Skin epidermis (tissue), 12 donors: ENCODE measurements at regions not wholly inside any gene's neighbourhood (a gene's known extent, or its start where the extent isn't known, plus 50 kb on each side); places are given as distances from the start of the nearest gene placed in this dataset.
"Not testable (repeated sequence)": the region's sequence is repeated elsewhere in the genome, so short reads cannot be mapped to it uniquely, and the experiment has no call there.

Experiments used
- H3K27ac ChIP-seq, 21 experiments: fragments of 200-600 bp; sonication (generic) in 11 of 21; one replicate each; pipeline ENCODE4 v1.5.0; 2020; ENCODE audit warnings: mild to moderate bottlenecking in 3 of 21, inconsistent platforms in 2 of 21, moderate library complexity in 2 of 21
- H3K4me3 ChIP-seq, 7 experiments: fragments of 200-600 bp; sonication (generic) in 2 of 7; one replicate each; pipeline ENCODE4 v1.5.0; 2020; ENCODE audit warnings: inconsistent platforms in 2 of 7, mild to moderate bottlenecking in 2 of 7, moderate library complexity in 1 of 7

DNA sequence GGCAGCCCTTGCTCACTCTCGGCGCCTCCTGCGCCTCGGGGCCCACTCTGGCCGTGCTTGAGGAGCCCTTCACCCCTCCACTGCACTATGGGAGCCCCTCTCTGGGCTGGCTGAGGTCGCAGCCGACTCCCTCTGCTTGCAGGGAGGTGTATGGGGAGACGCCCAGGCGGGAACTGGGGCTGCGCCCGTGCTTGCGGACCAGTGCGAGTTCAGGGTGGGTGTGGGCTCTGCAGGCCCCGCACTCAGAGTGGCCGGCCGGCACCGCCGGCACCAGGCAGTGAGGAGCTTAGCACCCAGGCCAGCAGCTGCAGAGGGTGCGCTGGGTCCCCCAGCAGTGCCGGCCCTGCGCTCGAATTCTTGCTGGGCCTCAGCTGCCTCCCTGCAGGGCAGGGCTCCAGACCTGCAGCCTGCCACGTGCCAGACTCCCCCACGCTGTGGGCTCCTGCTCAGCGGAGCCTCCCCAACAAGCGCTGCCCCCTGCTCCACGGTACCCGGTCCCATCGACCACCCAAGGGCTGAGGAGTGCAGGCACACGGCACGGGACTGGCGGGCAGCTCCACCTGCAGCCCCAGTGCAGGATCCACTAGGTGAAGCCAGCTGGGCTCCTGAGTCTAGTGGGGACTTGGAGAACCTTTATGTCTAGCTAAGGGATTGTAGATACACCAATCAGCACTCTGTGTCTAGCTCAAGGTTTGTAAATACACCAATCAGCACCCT is 54.0 kb upstream of the WWC2 start:
- not testable (repeated sequence) for H3K27ac ChIP-seq, H3K4me3 ChIP-seq

DNA sequence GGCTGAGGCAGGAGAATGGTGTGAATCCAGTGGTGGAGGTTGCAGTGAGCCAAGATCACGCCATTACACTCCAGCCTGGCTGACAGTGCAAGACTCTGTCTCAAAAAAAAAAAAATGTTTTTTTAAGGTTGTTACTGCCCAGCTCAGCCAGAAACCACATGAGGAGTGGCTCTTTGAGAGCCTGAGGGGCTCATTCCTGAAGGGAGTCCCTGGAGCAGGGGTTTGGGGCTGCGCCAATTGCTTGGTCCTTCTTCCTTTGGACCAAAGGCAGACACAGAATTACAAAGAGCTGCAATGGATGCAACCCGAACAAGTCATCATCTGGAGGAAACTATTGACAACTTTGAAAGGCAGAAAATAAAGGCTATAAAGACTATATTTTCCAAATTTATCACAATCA is 60.6 kb upstream of the WWC2 start:
- Histone ChIP-seq H3K4me3 (no peak overlapping the region), H3K27ac (no peak overlapping the region)

DNA sequence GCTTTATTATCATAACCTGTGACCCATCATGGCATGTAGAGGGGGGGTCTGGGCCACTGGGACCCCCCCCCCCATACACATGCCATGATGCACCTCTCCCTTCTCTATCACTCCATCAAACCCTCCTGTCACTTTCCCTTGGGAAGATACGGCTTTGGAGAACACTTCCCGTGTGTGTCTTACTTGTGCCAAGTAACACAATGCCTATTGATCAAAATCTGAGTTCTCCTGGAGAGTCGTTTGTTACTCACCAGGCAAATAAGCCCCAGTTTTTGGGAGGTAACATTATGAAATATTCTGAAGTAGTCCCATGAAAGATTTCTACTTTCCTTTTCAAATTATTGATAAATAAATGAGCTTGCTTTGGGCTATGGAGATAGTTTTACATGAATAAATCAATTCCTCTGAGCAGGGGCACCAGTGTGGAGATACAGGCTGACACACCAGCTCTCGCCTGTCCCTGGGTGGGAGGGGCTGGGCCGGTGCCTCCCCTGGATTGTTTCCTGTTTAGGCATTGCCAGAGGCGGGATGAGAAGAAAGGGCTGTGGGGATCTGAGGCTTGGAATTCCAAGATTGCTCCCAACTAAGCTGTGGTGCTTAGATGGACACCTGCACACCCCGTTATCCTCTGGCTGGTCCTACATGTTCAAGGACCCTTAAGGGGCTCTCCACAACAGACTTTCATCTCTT is 63.2 kb upstream of the WWC2 start:
- Histone ChIP-seq H3K27ac (no peak overlapping the region), H3K4me3 (no peak overlapping the region)

DNA sequence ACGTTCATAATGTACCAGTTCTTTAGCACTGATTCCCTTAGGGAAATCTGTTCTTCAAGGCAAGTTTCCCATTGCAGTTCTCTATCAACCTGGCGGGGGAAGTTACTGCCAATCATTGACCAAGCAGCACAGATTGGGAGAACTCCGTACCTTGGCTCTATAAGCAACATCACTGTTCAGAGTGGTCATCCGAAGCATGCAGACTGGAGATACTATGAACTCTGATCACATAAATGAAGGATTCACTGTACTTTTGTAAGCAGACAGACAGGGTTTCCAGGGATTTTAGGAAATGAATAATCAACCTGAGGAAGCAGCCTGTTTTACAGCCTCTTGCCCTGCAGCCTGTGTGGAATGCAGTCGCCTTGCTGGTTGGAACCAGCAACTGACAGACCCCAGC is 63.8 kb upstream of the WWC2 start:
- Histone ChIP-seq H3K27ac (no peak overlapping the region), H3K4me3 (no peak overlapping the region)

DNA sequence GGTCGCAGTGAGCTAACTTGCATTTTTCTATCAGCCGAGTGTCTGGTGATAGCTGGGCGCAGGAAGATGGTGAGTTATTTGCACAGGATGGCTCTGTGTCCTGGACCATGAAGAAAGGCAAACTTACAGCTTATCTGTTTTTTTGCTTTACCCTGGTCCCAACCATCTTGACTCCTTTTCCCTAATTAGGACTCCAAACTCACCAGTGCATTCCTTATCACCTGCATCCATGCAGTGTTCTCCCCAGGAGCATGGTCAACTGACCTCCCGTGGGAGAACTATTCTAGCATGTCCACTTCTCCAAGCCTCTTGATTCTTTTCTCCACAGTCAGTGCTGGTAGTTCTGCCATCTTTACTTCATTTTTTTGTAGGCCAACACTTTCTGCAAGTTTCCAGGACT is 68.2 kb upstream of the WWC2 start:
- Histone ChIP-seq H3K4me3 (no peak overlapping the region), H3K27ac (no peak overlapping the region)

DNA sequence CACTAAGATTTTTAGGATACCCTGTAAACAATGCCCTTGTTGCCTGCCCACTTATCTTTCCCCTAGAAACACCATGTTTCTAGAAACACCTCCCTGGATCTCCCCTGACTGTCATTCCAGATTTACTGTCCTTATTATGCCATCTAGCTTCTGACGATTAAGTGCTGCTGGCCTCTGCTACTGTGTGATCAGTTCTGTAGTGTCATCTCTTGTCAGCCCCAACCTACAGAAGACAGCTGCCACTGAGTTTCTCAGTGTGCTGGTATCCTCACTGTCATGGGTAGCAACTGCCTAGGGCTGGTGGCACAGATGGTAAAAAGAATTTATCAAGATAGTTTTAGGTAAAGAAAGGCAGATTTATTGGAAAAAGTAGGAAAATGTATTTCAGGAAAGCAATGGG is 68.7 kb upstream of the WWC2 start:
- no peak overlapping the region for H3K27ac ChIP-seq

DNA sequence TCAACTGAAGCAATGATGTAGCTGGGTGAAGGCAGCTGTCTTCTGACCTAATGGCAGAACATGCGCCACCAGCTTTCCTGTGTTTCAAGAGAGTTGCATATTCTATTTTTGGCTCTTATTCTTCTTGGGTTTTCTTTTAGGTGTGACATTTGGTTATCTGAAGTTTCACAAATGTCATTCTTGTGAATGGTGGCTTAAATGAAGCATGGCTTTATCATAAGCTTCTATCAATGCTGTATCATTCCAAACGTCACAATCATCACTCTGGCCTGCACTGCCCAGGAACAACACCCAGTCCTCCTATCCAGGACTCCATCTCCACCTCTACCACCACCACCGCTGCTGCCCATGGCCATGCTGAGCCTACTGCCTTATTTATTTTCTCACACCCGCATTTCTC is 69.7 kb upstream of the WWC2 start:
- no peak overlapping the region for H3K4me3 ChIP-seq

More for the DNA sequence above, 68.7 kb upstream of the WWC2 start:
- H3K4me3 ChIP-seq, result no peak overlapping the region

DNA sequence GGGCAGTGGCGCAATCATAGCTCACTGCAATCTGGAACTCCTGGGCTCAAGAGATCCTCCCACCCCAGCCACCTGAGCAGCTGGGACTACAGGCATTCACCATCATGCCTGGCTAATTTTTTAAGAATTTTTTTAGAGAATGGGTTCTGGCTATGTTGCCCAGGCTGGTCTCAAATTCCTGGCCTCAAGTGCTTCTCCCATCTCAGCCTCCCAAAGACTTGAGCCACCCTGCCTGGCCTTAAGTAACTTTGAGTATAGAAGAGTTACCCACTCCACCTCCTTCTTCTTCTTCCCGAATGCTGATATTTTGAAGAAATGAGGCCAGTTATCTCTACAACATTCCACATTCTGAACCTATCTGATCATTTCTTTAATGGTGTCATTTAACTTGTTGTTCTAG is 72.4 kb upstream of the WWC2 start:
- Histone ChIP-seq H3K4me3 (no peak overlapping the region), H3K27ac (no peak overlapping the region)

More for the DNA sequence above, 69.7 kb upstream of the WWC2 start:
- no peak overlapping the region for H3K27ac ChIP-seq

DNA sequence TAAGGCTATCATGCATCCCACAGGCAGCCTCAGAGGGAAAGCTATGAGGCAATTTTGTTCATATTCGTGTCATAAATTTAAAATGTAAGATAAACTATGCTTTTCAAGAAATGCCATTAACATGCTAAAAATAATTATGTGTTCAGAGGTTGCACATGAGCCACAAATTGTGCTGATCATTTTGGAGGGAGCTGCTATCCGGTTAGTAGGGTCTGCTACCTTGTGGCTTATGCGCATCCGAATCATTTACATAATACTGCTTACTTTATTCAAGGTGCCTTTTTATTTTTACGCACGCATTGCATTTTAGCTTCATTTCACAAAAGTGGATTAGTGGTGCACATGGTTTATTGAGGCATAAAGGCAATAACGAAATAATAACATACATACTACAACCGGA is 76.4 kb upstream of the WWC2 start:
- Histone ChIP-seq H3K27ac (no peak overlapping the region), H3K4me3 (no peak overlapping the region)

DNA sequence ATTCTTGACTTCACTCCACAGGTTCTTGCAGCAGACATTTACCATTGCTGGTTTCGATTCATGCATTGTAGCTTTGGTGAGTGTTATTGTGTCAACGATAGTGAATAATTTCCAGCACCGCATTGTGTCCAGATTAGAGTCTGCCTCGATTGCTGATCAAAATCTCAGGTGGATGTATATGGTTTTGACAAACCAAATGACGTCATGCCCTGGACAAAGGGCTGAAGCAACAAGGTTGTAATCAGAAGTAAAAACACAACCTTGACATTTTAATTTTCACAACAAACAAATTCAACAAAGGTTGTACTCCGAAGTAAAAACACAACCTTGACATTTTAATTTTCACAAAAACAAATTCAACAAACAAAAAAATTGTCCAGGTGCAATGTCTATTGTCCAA is 81.1 kb upstream of the WWC2 start:
- Histone ChIP-seq H3K27ac (no peak overlapping the region), H3K4me3 (no peak overlapping the region)

DNA sequence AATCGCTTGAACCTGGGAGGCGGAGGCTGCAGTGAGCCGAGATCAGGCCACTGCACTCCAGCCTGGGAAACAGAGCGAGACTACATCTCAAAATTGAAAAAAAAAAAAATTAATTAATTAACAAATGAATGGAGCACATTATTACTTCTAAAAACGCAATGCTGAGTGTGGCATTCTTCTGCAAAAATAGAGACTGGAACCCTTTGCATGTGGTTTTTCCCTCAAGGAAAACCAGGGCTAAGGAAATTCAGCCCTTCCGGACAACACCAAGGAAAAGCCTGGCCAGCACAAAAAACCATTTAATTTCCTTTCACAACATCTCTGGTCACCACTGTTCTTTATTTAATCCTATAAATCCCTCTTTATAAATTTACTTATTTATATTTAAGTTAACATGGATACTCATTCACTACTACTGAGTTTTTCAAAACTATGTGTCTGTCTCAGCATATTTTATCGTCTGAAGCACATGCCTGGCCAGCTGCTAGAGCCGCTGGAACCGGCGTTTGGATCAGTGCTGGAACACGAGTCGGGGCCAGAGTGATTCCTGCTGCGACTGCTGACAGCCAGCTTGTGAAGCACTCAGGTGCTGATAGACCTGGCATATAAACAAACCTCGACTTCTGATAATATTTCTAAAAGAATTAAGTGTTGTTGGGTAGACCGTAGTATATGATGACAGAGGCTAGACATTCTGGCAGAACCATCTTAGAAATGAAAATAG is 84.5 kb upstream of the WWC2 start:
- no peak overlapping the region for H3K4me3 ChIP-seq
- no peak overlapping the region for H3K27ac ChIP-seq

DNA sequence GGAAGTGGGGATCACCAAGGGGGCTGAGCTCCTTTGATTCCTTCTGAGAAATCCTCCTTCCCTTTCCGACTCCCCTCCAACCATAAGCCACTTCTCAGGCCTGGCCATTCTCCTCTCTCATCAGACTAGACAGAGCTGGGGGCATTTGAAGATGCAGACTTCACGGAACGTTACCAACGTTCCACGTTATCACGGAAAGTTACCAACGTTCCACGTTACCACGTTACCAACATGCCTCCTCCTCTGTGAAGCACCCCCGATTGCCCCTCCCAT is 85.4 kb upstream of the WWC2 start:
- no peak overlapping the region for H3K4me3 ChIP-seq
- no peak overlapping the region for H3K27ac ChIP-seq

DNA sequence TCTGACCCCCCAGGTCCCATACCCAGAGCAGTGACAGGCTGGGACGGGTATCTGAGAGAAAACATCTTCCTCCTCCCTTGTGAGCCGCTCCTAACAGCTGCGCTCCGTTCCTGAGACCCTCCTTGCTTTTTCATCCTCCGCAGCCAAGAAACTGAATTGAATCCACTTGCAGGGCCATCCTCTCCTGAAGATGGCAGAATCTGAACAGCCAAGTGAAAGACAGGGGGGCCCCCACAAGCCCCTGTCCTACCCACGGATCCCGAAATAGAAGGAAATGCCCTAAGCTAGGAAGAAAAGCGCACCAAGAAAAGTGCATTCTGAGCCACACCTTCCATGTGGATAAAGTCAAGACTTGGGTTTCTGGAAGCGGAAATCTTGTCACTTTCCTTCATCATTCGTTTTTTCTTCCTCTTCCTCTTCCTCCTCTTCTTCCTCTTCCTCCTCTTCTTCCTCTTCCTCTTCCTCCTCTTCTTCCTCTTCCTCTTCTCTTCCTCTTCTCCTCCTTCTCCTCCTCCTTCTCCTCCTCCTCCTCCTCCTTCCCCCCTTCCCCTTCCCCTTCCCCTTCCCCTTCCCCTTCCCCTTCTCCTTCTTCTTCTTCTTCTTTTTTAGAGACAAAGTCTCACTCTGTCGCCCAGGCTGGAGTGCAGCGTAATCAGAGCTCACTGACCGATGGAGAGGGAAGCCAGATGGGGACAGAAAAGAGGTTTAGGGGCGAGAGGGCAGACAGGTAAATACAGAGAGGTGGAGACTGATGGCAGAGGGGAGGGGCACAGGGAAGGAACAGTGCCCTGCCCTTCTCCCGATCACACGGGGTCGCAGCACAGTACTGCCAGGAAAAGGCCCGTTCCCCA is 86.0 kb upstream of the WWC2 start:
- no peak overlapping the region for H3K27ac ChIP-seq

DNA sequence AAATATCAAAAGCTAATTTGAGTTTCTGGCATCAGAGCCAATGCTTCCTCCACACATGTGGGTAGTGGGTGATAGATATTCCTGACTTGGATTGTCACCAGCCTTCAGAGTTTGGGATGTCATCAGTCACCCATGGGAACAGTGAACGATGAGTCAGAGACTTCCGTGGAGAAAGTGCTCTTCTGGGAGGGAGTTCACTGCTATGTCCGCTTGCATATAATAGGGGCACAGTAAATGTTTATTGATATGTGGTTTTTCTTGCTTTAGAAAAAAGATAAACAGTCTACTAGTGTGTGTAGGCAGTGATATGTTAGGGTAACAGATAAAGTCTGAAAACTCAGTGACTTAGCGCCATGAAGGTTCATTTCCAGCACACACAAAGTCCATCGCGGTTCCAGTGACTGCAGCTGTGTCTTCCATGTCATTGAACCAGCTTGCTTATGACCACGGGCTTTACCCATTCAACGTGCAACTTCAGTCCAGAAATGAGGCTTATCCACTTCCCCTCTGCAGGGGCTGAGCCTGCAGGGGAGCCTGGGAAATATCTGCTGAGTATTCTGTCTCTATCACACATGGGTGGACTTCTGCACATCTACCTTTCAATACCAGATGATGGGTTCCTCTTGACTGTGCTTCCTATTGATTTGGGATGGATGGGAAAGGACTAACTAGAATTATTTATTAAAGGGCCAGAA is 87.7 kb upstream of the WWC2 start:
- H3K4me3 ChIP-seq, result no peak overlapping the region
- no peak overlapping the region for H3K27ac ChIP-seq

More for the DNA sequence above, 86.0 kb upstream of the WWC2 start:
- H3K4me3 ChIP-seq, result no peak overlapping the region

DNA sequence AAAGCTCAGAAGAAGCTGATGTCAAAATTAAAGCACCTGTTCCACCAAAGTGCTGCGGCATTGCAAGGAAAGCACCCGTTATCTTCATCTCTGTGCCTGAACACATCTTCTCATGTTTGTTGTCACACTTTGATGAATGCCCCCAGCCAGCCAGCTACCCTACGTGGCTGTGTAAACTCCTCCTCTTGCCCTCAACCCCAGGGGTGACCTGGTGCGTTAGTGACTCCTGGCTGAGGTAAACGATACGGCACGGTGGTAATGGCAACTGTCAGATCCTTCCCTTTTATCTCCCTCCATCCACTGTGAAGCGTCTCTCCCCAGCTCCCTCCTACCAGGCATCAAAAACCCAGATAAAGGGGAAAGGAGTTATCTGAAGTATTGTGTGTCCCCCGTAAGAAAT is 90.6 kb upstream of the WWC2 start:
- H3K27ac ChIP-seq, result no peak overlapping the region

DNA sequence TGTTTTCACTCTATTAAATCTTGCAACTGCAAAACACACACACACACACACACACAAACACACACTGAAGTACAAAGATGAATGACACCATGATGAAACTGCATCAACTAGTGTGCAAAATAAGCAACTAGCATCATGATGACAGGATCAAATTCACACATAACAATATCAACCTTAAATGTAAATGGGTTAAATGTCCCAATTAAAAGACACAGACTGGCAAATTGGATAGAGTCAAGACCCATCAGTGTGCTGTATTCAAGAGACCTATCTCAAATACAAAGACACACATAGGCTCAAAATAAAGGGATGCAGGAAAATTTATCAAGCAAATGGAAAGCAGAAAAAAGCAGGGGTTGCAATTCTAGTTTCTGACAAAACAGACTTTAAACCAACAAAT is 87.2 kb upstream of the DCTD start:
- H3K4me3 ChIP-seq, H3K27ac ChIP-seq: not testable (repeated sequence)

More for the DNA sequence above, 90.6 kb upstream of the WWC2 start:
- no peak overlapping the region for H3K4me3 ChIP-seq

DNA sequence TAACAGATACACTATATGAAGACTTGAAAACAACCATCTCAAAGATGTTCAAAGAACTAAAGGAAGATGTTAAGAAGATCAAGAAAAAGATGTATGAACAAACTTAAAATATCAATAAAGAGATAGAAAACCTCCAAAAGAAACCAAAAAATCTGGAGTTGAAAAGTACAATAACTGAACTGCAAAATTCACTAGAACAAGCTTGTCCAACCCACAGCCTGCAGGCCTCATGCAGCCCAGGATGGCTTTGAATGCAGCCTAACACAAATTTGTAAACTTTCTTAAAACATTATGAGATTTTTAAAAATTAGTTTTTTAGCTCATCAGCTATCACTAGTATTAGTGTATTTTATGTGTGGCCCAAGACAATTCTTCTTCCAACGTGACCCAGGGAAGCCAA is 77.0 kb upstream of the DCTD start:
- H3K27ac ChIP-seq, result no peak overlapping the region
- no peak overlapping the region for H3K4me3 ChIP-seq

DNA sequence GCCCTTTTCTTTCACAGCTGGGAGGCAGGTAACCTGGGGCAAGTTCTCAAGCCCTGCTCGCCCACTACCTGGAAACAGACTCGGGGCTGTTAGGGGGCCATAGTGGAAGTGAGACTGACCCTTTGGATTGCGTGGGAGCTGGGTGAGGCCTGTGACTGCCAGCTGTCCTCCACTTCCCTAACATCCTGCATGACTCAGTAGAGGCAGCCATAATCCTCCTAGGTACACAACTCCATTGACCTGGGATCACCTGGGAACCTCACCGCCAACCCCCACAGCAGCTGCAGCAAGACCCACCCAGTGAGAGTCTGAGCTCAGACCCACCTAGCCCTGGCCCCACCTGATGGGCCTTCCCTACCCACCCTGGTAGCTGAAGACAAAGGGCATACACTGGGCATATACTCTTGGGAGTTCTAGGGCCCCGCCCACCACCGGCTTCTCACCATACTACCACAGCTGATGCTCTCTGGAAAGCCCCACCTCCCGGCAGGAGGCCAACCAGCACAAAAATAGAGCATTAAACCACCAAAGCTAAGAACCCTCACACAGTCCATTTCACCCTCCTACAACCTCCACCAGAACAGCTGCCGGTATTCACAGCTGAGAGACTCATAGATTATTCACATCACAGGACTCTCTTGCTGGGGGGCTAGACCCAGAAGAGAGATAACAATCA is 61.1 kb upstream of the DCTD start:
- H3K4me3 ChIP-seq, result no peak overlapping the region
- H3K27ac ChIP-seq, result no peak overlapping the region

DNA sequence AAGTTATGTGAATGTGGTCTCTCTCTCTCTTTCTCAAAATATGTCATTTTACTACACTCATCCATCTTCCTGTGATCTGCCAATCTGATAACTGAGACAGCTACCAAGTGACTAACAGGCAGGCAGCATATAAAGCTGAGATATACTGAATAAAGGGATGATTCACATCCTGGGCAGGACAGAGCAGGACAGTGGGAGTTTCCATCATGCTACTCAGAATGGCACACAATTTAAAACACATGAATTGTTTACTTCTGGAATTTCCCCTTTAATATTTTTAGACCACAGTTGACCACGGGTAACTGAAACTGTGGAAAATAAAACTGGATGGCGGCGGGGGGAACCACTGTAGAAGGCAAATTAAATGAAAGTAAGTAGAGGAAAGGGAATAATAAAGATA is 58.6 kb upstream of the DCTD start:
- Histone ChIP-seq H3K4me3 (no peak overlapping the region), H3K27ac (peak overlapping the region in 8 of 21 experiments; percentile 27 to 63 (median 46))
